DOHH2 (cell line): ENCODE measurements at regions not wholly inside any gene's neighbourhood (a gene's known extent, or its start where the extent isn't known, plus 50 kb on each side); places are given as distances from the start of the nearest gene placed in this dataset.

Experiments
- CTCF ChIP-seq: fragments of 200-600 bp; sonication (generic); IDR thresholded peaks from one replicate; pipeline ENCODE4 v1.5.1; 2014; ENCODE audit warnings: antibody characterized with exemption, mild to moderate bottlenecking, low read depth, low read length; ENCODE audit not compliant: poor library complexity, severe bottlenecking
- EZH2phosphoT487 ChIP-seq: fragments of 200-600 bp; sonication (generic); IDR thresholded peaks from 2 replicates; pipeline ENCODE4 v1.6.1; 2017; ENCODE audit warnings: borderline replicate concordance, mild to moderate bottlenecking, antibody characterized with exemption, low read length, moderate library complexity, mixed read lengths

DNA sequence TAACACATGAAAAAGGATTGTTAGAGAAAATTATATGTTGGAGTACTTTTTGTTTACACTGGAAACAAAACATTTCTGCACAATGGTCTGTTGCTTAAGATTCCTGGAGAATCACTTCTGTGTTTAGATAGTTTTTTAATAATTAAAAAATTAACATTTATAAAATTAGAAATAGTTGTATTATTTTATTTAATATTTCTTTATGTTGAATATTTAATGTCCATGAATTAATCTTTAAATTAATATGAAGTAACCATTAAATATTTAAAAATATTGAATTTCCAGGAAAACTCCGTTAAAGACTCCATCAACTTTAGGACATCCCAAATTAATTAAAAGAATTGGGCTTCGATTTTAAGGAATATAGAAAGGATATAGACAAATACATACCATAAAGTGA, 797.1 kb upstream of the GALNTL6 start:
- TF ChIP-seq CTCF, result no peak
- no peak for TF ChIP-seq EZH2phosphoT487
